Adrenal gland (tissue), 9 donors: ENCODE measurements at regions not wholly inside any gene's neighbourhood (a gene's known extent, or its start where the extent isn't known, plus 50 kb on each side); places are given as distances from the start of the nearest gene placed in this dataset.

Experiments used
- DNase-seq, 7 donors: peaks; one replicate each; pipeline ENCODE4 v3.0.0-alpha.2; 2019 to 2020
- H3K27ac ChIP-seq, 5 donors: fragments of 200-600 bp; sonication (generic) in 4 of 5; 1 replicate in 3 of 5; 2 replicates in 2 of 5; pipeline versions ENCODE4 v1.5.1 to v1.8.0; 2016 to 2020; ENCODE audit warnings: mild to moderate bottlenecking in 1 of 5
- H3K27me3 ChIP-seq: fragments of 200-600 bp; 2 replicates; pipeline ENCODE4 v1.8.0; 2021
- H3K36me3 ChIP-seq, 2 donors: fragments of 200-600 bp; replicated peaks in 1 of 2; 1 replicate in 1 of 2; 2 replicates in 1 of 2; pipeline versions ENCODE4 v1.5.1 to v1.8.0; 2018 to 2022
- H3K4me1 ChIP-seq, 2 donors: fragments of 200-600 bp; replicated peaks in 1 of 2; 1 replicate in 1 of 2; 2 replicates in 1 of 2; pipeline versions ENCODE4 v1.5.1 to v1.8.0; 2018 to 2021
- H3K4me3 ChIP-seq, 4 donors: fragments of 200-600 bp; sonication (generic) in 3 of 4; one replicate each; pipeline ENCODE4 v1.5.1; 2016 to 2018
- H3K9me3 ChIP-seq, 3 donors: fragments of 200-600 bp; sonication (generic) in 1 of 3; replicated peaks in 1 of 3; 1 replicate in 2 of 3; 2 replicates in 1 of 3; pipeline versions ENCODE4 v1.5.1 to v1.8.0; 2016 to 2021
- CTCF ChIP-seq, 6 experiments: fragments of 450-650 bp in 4 of 6; fragments of 200-600 bp in 2 of 6; sonication (generic) in 1 of 6; IDR thresholded peaks; 1 replicate in 5 of 6; 2 replicates in 1 of 6; pipeline versions ENCODE4 v1.5.1 to v1.8.0; 2016 to 2021; ENCODE audit warnings: antibody characterized with exemption in 6 of 6, mild to moderate bottlenecking in 2 of 6, moderate library complexity in 1 of 6
- POLR2A ChIP-seq, 2 donors: fragments of 450-650 bp; IDR thresholded peaks; one replicate each; pipeline ENCODE4 v1.6.1; 2017; ENCODE audit warnings: antibody characterized with exemption in 2 of 2, mild to moderate bottlenecking in 2 of 2, moderate library complexity in 1 of 2
- WGBS, 4 donors: extraction: QIAGEN DNeasy Blood & Tissue Kit in 2 of 4; methylation state at CpG; one replicate each; pipeline versions ENCODE4 v1.1.5 to v1.1.7; 2013 to 2017; 5-methylcytosine and 5-hydroxymethylcytosine counted together
- intact Hi-C, 2 donors: fragments of 100-400 bp; cut with DNase I; formaldehyde crosslinking; loops; one replicate each; pipeline versions ENCODE4 v1.14.1 to v1.15.0; 2022 to 2023
- donor health status: healthy with polysubstance abuse.
- donor health status: Bipolar disorder and iron deficiency.
- donor health status: DM: yes; HTN: yes; CAD: no.
- donor health status: DM: no; HTN: no; CAD: no.
- donor health status: DM: no; HTN: no; CAD: no.

DNA sequence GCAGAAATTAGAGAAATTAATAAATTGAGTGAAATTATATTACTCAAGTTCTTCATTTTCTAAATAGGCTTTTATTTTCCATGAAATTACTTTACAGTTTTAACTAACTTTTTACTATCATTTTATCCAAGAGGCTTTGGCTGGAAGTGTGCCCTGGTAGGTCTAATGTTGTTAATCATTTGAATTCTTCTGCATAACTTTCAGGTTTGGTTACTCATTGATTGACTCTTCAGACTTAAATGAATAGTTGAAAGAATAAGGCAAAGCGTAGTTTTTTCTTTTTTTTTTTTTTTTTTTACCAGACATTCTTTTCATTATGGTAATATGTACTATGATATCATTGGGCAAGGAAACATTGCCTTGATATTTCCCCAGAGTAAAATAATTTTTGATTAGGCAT, 228.4 kb upstream of the MMADHC start:
- H3K27ac ChIP-seq = no peak overlapping the region
- H3K27me3 ChIP-seq = no peaks in the 10 kb centered on the region
- no peaks in the 10 kb centered on the region for H3K4me1 ChIP-seq
- intact Hi-C loops = no loop called here
- no peak for DNase-seq
- 83 to 100% (median 92%) methylated on average over 1 of the region's 1 CpG for WGBS, 4 donors
- TF ChIP-seq CTCF (IDR thresholded peaks at IDR 0.05) (no peak), POLR2A (IDR thresholded peaks at IDR 0.05) (no peak)
- H3K4me3 ChIP-seq = no peak overlapping the region
- no peaks in the 10 kb centered on the region for H3K9me3 ChIP-seq
- no peaks in the 10 kb centered on the region for H3K36me3 ChIP-seq

DNA sequence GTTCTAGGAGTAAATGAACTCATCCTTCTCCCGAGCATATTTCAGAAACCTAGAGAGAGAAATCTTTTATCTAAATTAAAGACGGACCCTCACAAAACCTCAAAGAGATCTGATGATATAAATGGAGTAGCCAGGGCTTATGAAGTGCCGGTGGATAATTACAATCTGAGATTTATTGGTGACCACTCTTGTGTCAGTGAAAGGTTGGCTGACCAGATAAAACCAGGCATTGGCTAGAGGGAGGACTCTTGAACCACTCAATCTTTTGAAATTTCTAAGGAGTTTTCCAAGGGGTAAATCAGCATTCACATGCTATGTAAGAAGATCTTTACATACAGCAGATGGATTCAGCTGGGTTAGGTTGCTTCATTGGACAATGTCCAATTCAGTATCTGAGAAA, 227.3 kb upstream of the MMADHC start:
- Histone ChIP-seq H3K27ac (no peak overlapping the region), H3K36me3 (no peaks in the 10 kb centered on the region), H3K4me1 (no peaks in the 10 kb centered on the region), H3K9me3 (no peaks in the 10 kb centered on the region), H3K4me3 (no peak overlapping the region), H3K27me3 (no peaks in the 10 kb centered on the region)
- no peak for DNase-seq
- intact Hi-C loops = no loop called here
- no peak for TF ChIP-seq POLR2A (IDR thresholded peaks at IDR 0.05)
- no peak for TF ChIP-seq CTCF (IDR thresholded peaks at IDR 0.05)
- 42 to 62% (median 48%) methylated on average over 3 of the region's 3 CpGs for WGBS, 4 donors

GRCh38 chr2:149814049-149814448, 226.5 kb upstream of the MMADHC start:
- Histone ChIP-seq H3K27me3 (no peaks in the 10 kb centered on the region), H3K4me1 (no peaks in the 10 kb centered on the region), H3K27ac (no peak overlapping the region), H3K9me3 (no peaks in the 10 kb centered on the region), H3K4me3 (no peak overlapping the region), H3K36me3 (no peaks in the 10 kb centered on the region)
- 80 to 92% (median 86%) methylated on average over 1 of the region's 1 CpG for WGBS, 4 donors
- intact Hi-C loops = no loop called here
- TF ChIP-seq POLR2A (IDR thresholded peaks at IDR 0.05) (no peak), CTCF (IDR thresholded peaks at IDR 0.05) (no peak)
- no peak for DNase-seq

DNA sequence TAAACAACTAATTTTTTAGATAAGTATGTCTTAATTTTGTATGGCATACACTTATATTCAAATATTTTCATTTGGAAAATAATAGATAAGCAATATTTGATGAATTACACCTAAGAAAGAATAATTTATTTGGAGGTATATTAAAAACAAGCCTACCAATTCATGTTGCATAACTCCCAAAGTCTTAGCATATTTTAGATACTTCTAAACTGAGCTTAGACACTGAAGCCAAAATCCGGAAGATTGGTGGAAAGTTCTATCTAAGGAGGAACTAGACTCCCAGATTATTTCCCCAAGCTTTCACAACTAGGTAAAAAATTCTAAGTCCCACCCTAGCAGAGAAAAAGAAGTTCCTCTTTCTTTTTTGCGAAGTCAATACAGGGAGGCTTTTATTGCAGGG, 221.0 kb upstream of the MMADHC start:
- Histone ChIP-seq H3K27me3 (no peaks in the 10 kb centered on the region), H3K4me3 (no peak overlapping the region), H3K9me3 (no peaks in the 10 kb centered on the region), H3K36me3 (no peaks in the 10 kb centered on the region), H3K4me1 (no peaks in the 10 kb centered on the region), H3K27ac (no peak overlapping the region)
- WGBS, 4 donors = 59 to 72% (median 70%) methylated on average over 2 of the region's 2 CpGs
- intact Hi-C loops = loop anchor here in 1 of 2 donors (10.0 kb wide), 1 partner anchor 666 kb away; no protein-coding TSS in a partner anchor
- DNase-seq = no peak
- no peak for TF ChIP-seq POLR2A (IDR thresholded peaks at IDR 0.05)
- TF ChIP-seq CTCF (IDR thresholded peaks at IDR 0.05) = no peak
